Spleen (tissue), 11 donors: ENCODE measurements at regions not wholly inside any gene's neighbourhood (a gene's known extent, or its start where the extent isn't known, plus 50 kb on each side); places are given as distances from the start of the nearest gene placed in this dataset.

Experiments
- DNase-seq: peaks from one replicate; pipeline ENCODE4 v3.0.0-alpha.2; 2020
- H3K27ac ChIP-seq, 8 donors: fragments of 200-600 bp; sonication (generic) in 7 of 8; 1 replicate in 4 of 8; 2 replicates in 4 of 8; pipeline versions ENCODE4 v1.5.0 to v1.8.0; 2016 to 2021; ENCODE audit warnings: inconsistent platforms in 4 of 8, mild to moderate bottlenecking in 4 of 8, moderate library complexity in 1 of 8
- H3K27me3 ChIP-seq, 7 donors: fragments of 200-600 bp; sonication (generic) in 6 of 7; replicated peaks in 1 of 7; 1 replicate in 4 of 7; 2 replicates in 3 of 7; pipeline versions ENCODE4 v1.5.0 to v1.8.0; 2016 to 2021; ENCODE audit warnings: inconsistent platforms in 3 of 7, mild to moderate bottlenecking in 1 of 7
- H3K36me3 ChIP-seq, 6 donors: fragments of 200-600 bp; sonication (generic) in 5 of 6; 1 replicate in 4 of 6; 2 replicates in 2 of 6; pipeline versions ENCODE4 v1.5.0 to v1.8.0; 2016 to 2021; ENCODE audit warnings: inconsistent platforms in 2 of 6
- H3K4me1 ChIP-seq, 6 donors: fragments of 200-600 bp; sonication (generic) in 5 of 6; 1 replicate in 3 of 6; 2 replicates in 3 of 6; pipeline versions ENCODE4 v1.5.0 to v1.8.0; 2016 to 2021; ENCODE audit warnings: inconsistent platforms in 3 of 6
- H3K4me3 ChIP-seq, 8 donors: fragments of 200-600 bp; sonication (generic) in 7 of 8; 1 replicate in 4 of 8; 2 replicates in 4 of 8; pipeline versions ENCODE4 v1.5.0 to v1.8.0; 2016 to 2021; ENCODE audit warnings: inconsistent platforms in 4 of 8, mild to moderate bottlenecking in 4 of 8, moderate library complexity in 2 of 8
- H3K9me3 ChIP-seq, 8 donors: fragments of 200-600 bp; sonication (generic) in 7 of 8; 1 replicate in 4 of 8; 2 replicates in 4 of 8; pipeline versions ENCODE4 v1.5.0 to v1.8.0; 2016 to 2021; ENCODE audit warnings: inconsistent platforms in 4 of 8
- POLR2A ChIP-seq, 3 donors: fragments of 450-650 bp; IDR thresholded peaks; one replicate each; pipeline ENCODE4 v1.5.1; 2017; ENCODE audit warnings: antibody characterized with exemption in 3 of 3, mild to moderate bottlenecking in 1 of 3
- POLR2AphosphoS5 ChIP-seq, 3 donors: sonication (generic); formaldehyde crosslinking; IDR thresholded peaks; one replicate each; pipeline ENCODE4 v1.5.1; 2017; ENCODE audit warnings: antibody characterized with exemption in 3 of 3
- WGBS, 5 donors: extraction: QIAGEN DNeasy Blood & Tissue Kit in 3 of 5; methylation state at CpG; one replicate each; pipeline versions ENCODE4 v1.1.5 to v1.1.7; 2013 to 2018; 5-methylcytosine and 5-hydroxymethylcytosine counted together
- intact Hi-C: fragments of 100-400 bp; cut with DNase I; formaldehyde crosslinking; loops from one replicate; pipeline ENCODE4 v1.15.0; 2023; ENCODE audit warnings: low total_unique reads
- TF ChIP-seq, protein P1 (sequence below), 11 experiments: fragments of 200-600 bp in 7 of 11; fragments of 450-650 bp in 4 of 11; sonication (generic) in 4 of 11; IDR thresholded peaks in 8 of 11; conservative IDR thresholded peaks in 3 of 11; 1 replicate in 7 of 11; 2 replicates in 4 of 11; pipeline versions ENCODE4 v1.4.0 to v1.8.0; 2016 to 2021; ENCODE audit warnings: antibody characterized with exemption in 11 of 11, inconsistent platforms in 4 of 11, mild to moderate bottlenecking in 1 of 11
- donor health status: healthy with polysubstance abuse.
- donor health status: DM: no; HTN: no; CAD: no; lungs with moderate emphysema.
- donor health status: DM: no; HTN: no; CAD: no.
- donor health status: Bipolar disorder and iron deficiency.
- donor health status: healthy.
- donor health status: DM: no; HTN: no; CAD: no.
- donor health status: DM: yes; HTN: yes; CAD: no.

- no peak overlapping the region for H3K27ac ChIP-seq
- H3K4me3 ChIP-seq, result no peak overlapping the region
These were observed 191.6 kb upstream of the STT3B start for GRCh38 chr3:31341130-31341529.

GRCh38 chr3:31343075-31343474, 189.7 kb upstream of the STT3B start:
- Histone ChIP-seq H3K36me3 (no peaks in the 10 kb centered on the region), H3K4me3 (no peak overlapping the region), H3K27ac (no peak overlapping the region), H3K4me1 (no peaks in the 10 kb centered on the region), H3K9me3 (peaks cover 0 to 9% (median 2%) of the 10 kb centered on the region in 8 donors), H3K27me3 (no peaks in the 10 kb centered on the region)
- DNase-seq, result no peak
- TF ChIP-seq, protein P1, sequence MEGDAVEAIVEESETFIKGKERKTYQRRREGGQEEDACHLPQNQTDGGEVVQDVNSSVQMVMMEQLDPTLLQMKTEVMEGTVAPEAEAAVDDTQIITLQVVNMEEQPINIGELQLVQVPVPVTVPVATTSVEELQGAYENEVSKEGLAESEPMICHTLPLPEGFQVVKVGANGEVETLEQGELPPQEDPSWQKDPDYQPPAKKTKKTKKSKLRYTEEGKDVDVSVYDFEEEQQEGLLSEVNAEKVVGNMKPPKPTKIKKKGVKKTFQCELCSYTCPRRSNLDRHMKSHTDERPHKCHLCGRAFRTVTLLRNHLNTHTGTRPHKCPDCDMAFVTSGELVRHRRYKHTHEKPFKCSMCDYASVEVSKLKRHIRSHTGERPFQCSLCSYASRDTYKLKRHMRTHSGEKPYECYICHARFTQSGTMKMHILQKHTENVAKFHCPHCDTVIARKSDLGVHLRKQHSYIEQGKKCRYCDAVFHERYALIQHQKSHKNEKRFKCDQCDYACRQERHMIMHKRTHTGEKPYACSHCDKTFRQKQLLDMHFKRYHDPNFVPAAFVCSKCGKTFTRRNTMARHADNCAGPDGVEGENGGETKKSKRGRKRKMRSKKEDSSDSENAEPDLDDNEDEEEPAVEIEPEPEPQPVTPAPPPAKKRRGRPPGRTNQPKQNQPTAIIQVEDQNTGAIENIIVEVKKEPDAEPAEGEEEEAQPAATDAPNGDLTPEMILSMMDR (IDR thresholded peaks at IDR 0.05 in 8 of 11, conservative IDR thresholded peaks at IDR 0.05 in 3 of 11), result no peak
- TF ChIP-seq POLR2AphosphoS5 (IDR thresholded peaks at IDR 0.05) (no peak), POLR2A (IDR thresholded peaks at IDR 0.05) (no peak)
- intact Hi-C loops, result no loop called here
- 85 to 94% (median 91%) methylated on average over 1 of the region's 1 CpG for WGBS, 5 donors

More at GRCh38 chr3:31341130-31341529, 191.6 kb upstream of the STT3B start:
- no peaks in the 10 kb centered on the region for H3K36me3 ChIP-seq
- H3K27me3 ChIP-seq, result no peaks in the 10 kb centered on the region
- WGBS, 5 donors, result 63 to 80% (median 71%) methylated on average over 2 of the region's 2 CpGs
- H3K9me3 ChIP-seq, result peaks cover 0 to 9% (median 2%) of the 10 kb centered on the region in 8 donors
- no peaks in the 10 kb centered on the region for H3K4me1 ChIP-seq
- DNase-seq, result no peak
- intact Hi-C loops, result no loop called here
- TF ChIP-seq, protein P1 (IDR thresholded peaks at IDR 0.05 in 8 of 11, conservative IDR thresholded peaks at IDR 0.05 in 3 of 11), result no peak
- TF ChIP-seq POLR2AphosphoS5 (IDR thresholded peaks at IDR 0.05) (no peak), POLR2A (IDR thresholded peaks at IDR 0.05) (no peak)

- intact Hi-C loops, result no loop called here
- TF ChIP-seq POLR2AphosphoS5 (IDR thresholded peaks at IDR 0.05), result no peak
- no peak for TF ChIP-seq POLR2A (IDR thresholded peaks at IDR 0.05)
- TF ChIP-seq, protein P1 (IDR thresholded peaks at IDR 0.05 in 8 of 11, conservative IDR thresholded peaks at IDR 0.05 in 3 of 11), result no peak
- DNase-seq, result no peak
- no peaks in the 10 kb centered on the region for H3K27me3 ChIP-seq
- no peaks in the 10 kb centered on the region for H3K4me1 ChIP-seq
- no peak overlapping the region for H3K27ac ChIP-seq
- no peaks in the 10 kb centered on the region for H3K36me3 ChIP-seq
- H3K4me3 ChIP-seq, result no peak overlapping the region
- peaks cover 0 to 9% (median 2%) of the 10 kb centered on the region in 8 donors for H3K9me3 ChIP-seq
- 84 to 97% (median 93%) methylated on average over 2 of the region's 2 CpGs for WGBS, 5 donors
These were observed 187.1 kb upstream of the STT3B start for GRCh38 chr3:31345581-31345980.

DNA sequence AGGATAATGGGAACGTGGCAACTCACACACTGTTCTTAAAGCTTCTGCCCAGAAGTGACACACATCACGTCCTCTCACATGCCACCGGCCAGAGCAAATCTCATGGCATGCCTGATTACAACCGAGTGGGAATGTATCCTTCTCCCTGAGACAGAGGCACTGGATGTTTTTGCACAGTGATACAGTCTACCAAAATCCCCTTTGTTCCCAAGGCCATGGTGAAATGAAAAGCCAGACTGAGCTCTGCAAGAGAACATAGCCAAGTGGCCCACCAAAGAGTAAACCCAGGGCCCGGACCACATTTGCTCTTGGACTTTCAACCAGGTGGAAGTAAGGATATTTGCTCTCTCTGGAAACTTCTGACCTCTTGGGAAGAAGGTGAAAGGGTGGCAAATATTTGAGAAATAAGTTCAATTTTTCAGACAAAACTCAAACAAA, 186.2 kb upstream of the STT3B start:
- no peaks in the 10 kb centered on the region for H3K27me3 ChIP-seq
- H3K9me3 ChIP-seq, result peaks cover 0 to 9% (median 2%) of the 10 kb centered on the region in 8 donors
- no peaks in the 10 kb centered on the region for H3K36me3 ChIP-seq
- WGBS, 5 donors, result 89 to 95% (median 90%) methylated on average over 5 of the region's 5 CpGs
- TF ChIP-seq POLR2A (IDR thresholded peaks at IDR 0.05) (no peak), POLR2AphosphoS5 (IDR thresholded peaks at IDR 0.05) (no peak)
- TF ChIP-seq, protein P1 (IDR thresholded peaks at IDR 0.05 in 8 of 11, conservative IDR thresholded peaks at IDR 0.05 in 3 of 11), result no peak
- DNase-seq, result no peak
- intact Hi-C loops, result no loop called here
- no peak overlapping the region for H3K4me3 ChIP-seq
- H3K27ac ChIP-seq, result no peak overlapping the region
- no peaks in the 10 kb centered on the region for H3K4me1 ChIP-seq
